ENCODE measurements at regions not wholly inside any gene's neighbourhood (a gene's known extent, or its start where the extent isn't known, plus 50 kb on each side); places are given as distances from the start of the nearest gene placed in this dataset.
A peak's percentile ranks its signal among the peaks of the same experiment; 100 is the strongest.

GRCh38 chr5:30438785-30439184, 754.7 kb upstream of the CDH6 start:
- TF ChIP-seq, protein P1, sequence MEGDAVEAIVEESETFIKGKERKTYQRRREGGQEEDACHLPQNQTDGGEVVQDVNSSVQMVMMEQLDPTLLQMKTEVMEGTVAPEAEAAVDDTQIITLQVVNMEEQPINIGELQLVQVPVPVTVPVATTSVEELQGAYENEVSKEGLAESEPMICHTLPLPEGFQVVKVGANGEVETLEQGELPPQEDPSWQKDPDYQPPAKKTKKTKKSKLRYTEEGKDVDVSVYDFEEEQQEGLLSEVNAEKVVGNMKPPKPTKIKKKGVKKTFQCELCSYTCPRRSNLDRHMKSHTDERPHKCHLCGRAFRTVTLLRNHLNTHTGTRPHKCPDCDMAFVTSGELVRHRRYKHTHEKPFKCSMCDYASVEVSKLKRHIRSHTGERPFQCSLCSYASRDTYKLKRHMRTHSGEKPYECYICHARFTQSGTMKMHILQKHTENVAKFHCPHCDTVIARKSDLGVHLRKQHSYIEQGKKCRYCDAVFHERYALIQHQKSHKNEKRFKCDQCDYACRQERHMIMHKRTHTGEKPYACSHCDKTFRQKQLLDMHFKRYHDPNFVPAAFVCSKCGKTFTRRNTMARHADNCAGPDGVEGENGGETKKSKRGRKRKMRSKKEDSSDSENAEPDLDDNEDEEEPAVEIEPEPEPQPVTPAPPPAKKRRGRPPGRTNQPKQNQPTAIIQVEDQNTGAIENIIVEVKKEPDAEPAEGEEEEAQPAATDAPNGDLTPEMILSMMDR (IDR thresholded peaks at IDR 0.05), result peak; percentile 15
- no peak for TF ChIP-seq EZH2phosphoT487 (IDR thresholded peaks at IDR 0.05)
- no peak for TF ChIP-seq EZH2 (IDR thresholded peaks at IDR 0.05)
